HG03103 (cell line): ENCODE measurements at regions not wholly inside any gene's neighbourhood (a gene's known extent, or its start where the extent isn't known, plus 50 kb on each side); places are given as distances from the start of the nearest gene placed in this dataset.

Experiments used
- ATAC-seq: cut with Tn5 transposase; IDR thresholded peaks from one replicate; pipeline ENCODE4 v1.9.1; 2021; ENCODE audit warnings: low read depth; ENCODE audit not compliant: unreplicated experiment

GRCh38 chr11:95296621-95297025 is 65.6 kb upstream of the SESN3 start:
- peak; percentile 94 for ATAC-seq

GRCh38 chr11:95296165-95296564 is 65.2 kb upstream of the SESN3 start:
- ATAC-seq = peak; percentile 5

- ATAC-seq = no peak
Observed at GRCh38 chr11:95295382-95296149, 64.6 kb upstream of the SESN3 start.

- no peak for ATAC-seq
Observed at GRCh38 chr11:95294701-95295100, 63.7 kb upstream of the SESN3 start.

- no peak for ATAC-seq
Observed at GRCh38 chr11:95293116-95293515, 62.1 kb upstream of the SESN3 start.

- no peak for ATAC-seq
Observed at GRCh38 chr11:95291946-95292345, 60.9 kb upstream of the SESN3 start.

- ATAC-seq = no peak
Observed at GRCh38 chr11:95289378-95290101, 58.5 kb upstream of the SESN3 start.

- no peak for ATAC-seq
Observed at GRCh38 chr11:95284057-95285052, 53.4 kb upstream of the SESN3 start.

GRCh38 chr11:95283650-95284049 is 52.6 kb upstream of the SESN3 start:
- no peak for ATAC-seq

- no peak for ATAC-seq
Observed at GRCh38 chr11:95283146-95283545, 52.1 kb upstream of the SESN3 start.

GRCh38 chr11:95282291-95282751 is 51.3 kb upstream of the SESN3 start:
- ATAC-seq = no peak
